Activated CD4-positive, alpha-beta T cell treated with anti-CD3 and anti-CD28 coated beads, Interleukin-2, amount 50 U/mL, for 4 hours (primary cell): ENCODE measurements at regions not wholly inside any gene's neighbourhood (a gene's known extent, or its start where the extent isn't known, plus 50 kb on each side); places are given as distances from the start of the nearest gene placed in this dataset.

Experiments used
- DNase-seq, 2 experiments: peaks; one replicate each; pipeline ENCODE4 v3.0.0-alpha.2; 2020

GRCh38 chr22:22824340-22825212 lies 63.0 kb upstream of the IGLL5 start:
- DNase-seq: no peak

GRCh38 chr22:22825213-22825593 lies 62.4 kb upstream of the IGLL5 start:
- no peak for DNase-seq

DNA sequence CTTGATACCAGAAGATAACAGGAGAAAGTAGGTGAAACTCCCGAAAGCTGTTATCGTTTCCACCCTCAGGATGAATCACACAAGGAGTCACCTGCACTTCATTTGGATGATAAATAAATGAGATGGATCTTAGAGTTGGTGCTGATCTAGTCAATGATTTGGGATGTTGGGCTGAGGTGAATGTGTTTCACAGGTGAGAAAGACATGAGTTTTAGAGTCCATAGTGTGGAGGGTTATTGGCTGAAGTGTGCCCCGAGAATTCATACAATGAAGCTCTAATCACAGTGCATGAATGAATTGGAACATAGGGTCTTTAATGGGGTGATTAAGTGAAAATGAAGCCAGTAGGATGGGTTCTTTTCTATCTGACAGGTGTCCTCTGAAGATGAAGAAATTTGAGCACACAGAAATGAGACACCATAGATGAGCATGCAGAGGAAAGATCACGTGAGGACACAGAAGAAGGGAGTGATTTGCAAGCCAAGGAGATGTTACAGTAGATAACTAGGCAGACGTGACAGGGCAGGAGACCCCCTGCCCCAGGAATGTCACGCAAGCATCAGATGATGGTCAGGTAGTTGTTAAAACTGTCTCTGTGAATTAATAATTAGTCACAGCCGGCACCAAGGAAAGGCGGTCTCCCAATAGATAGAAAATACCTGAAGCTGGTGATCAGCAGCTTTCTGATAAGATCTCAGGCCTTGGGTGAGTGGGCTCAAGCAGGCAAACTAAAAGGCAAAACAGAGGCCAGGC lies 60.3 kb upstream of the IGLL5 start:
- DNase-seq: no peak

DNA sequence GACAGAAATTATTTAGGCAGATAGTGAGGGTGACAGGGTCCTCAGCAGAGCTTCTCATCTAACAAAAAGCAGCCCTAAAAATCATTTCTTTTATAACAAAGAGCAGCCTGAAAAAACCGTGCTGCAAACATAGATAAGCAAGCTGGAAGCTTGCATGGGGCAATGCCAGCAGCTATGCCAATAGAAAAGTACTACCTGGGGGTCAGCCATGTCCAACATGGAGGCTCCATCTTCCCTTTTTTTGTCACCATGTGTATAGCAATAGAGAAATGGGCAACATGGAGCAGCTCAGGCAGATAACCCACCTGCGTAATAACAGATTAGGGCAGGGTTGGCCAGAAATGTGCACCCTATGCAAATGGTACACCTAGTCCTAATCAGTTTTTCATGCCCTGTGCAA lies 57.4 kb upstream of the IGLL5 start:
- DNase-seq: no peak

- DNase-seq: no peak
Measured at GRCh38 chr22:22830957-22831688, 56.5 kb upstream of the IGLL5 start.

GRCh38 chr22:22833059-22833458 lies 54.6 kb upstream of the IGLL5 start:
- no peak for DNase-seq

DNA sequence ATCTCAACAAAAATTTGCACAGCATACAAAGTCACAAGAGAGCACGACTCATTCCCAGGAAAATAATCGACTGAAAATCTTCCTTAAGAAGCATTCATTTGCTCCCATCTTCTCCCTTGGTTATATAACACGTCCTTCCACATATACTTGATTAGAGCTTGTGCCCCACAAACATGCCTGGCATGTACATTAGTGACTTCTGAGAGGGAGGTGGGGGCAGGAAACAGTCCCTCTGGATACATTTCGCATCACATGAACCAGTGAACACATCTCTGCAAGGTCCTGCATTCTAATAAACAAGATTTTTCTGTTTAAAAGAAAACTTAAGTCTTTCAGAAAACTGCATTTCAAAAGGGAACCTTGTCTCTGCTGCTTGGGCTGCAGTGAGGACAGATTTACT lies 54.1 kb upstream of the IGLL5 start:
- DNase-seq: no peak

- no peak for DNase-seq
Measured at GRCh38 chr22:22834204-22834603, 53.4 kb upstream of the IGLL5 start.

DNA sequence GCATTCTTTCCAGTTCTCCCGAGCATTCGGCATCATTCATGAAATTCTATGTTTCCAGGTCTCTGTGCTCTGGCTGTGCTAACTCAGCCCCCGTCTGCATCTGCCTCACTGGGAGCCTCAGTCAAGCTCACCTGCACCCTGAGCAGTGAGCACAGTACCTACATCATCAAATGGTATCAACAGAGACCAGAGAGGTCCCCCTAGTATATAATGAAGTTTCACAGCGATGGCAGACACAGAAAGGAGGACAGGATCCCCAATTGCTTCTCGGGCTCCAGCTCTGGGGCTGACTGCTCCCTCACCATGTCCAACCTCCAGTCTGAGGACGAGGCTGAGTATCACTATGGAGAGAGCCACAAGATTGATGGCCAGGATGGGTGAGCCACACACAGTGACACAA lies 52.8 kb upstream of the IGLL5 start:
- DNase-seq: no peak

- DNase-seq: no peak
Measured at GRCh38 chr22:22835242-22835641, 52.4 kb upstream of the IGLL5 start.

DNA sequence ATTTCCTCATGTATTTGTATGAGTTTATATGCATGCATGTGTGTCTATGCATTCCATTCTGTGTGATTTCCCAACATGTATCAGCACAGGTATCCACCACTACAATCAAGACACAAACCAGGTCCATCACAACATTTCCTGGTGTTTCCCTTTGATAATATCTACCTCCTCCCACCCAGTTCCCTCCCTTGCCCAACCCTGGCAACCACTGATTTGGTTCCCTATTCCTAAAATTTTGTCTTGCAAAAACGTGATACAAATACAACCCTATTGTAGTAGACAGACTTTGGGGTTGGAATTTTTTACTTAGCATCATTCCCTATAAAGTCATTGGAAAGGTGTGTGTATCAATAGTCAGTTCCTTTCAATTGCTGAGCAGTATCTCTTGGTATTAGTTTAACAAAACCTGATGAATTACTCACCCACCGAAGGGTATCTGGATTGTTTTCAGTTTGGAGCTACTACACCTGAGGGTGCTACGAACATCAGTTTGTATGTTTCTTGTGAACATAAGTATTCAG lies 51.8 kb upstream of the IGLL5 start:
- no peak for DNase-seq

GRCh38 chr22:22836635-22837034 lies 51.0 kb upstream of the IGLL5 start:
- no peak for DNase-seq
